Trophoblast cell (in vitro differentiated cells and primary cell): ENCODE measurements at regions not wholly inside any gene's neighbourhood (a gene's known extent, or its start where the extent isn't known, plus 50 kb on each side); places are given as distances from the start of the nearest gene placed in this dataset.

Experiments
- DNase-seq, 2 donors: peaks; one replicate each; pipeline ENCODE4 v3.0.0-alpha.2; 2016
- H2AFZ ChIP-seq: 2 replicates; pipeline ENCODE4 v1.6.1; 2013; ENCODE audit warnings: low read length, moderate library complexity, mild to moderate bottlenecking; ENCODE audit not compliant: insufficient read depth, poor library complexity
- H2AK5ac ChIP-seq: 2 replicates; pipeline ENCODE4 v1.6.1; 2013; ENCODE audit warnings: mild to moderate bottlenecking, low read length
- H2BK120ac ChIP-seq: 2 replicates; pipeline ENCODE4 v1.6.1; 2013; ENCODE audit warnings: low read length, mild to moderate bottlenecking, moderate library complexity; ENCODE audit not compliant: insufficient read depth, poor library complexity
- H2BK12ac ChIP-seq: 2 replicates; pipeline ENCODE4 v1.6.1; 2013; ENCODE audit warnings: mild to moderate bottlenecking, low read length, moderate library complexity
- H2BK5ac ChIP-seq: 2 replicates; pipeline ENCODE4 v1.6.1; 2013; ENCODE audit warnings: low read length, low read depth, moderate library complexity, mild to moderate bottlenecking; ENCODE audit not compliant: poor library complexity
- H3K14ac ChIP-seq: 2 replicates; pipeline ENCODE4 v1.6.1; 2013; ENCODE audit warnings: mild to moderate bottlenecking, low read length
- H3K18ac ChIP-seq: 2 replicates; pipeline ENCODE4 v1.6.1; 2013; ENCODE audit warnings: mild to moderate bottlenecking, low read length
- H3K23ac ChIP-seq: 2 replicates; pipeline ENCODE4 v1.6.1; 2013; ENCODE audit warnings: low read length
- H3K27ac ChIP-seq: 2 replicates; pipeline ENCODE4 v1.5.1; 2013; ENCODE audit warnings: low read depth, mild to moderate bottlenecking, inconsistent platforms, low read length, moderate library complexity
- H3K27me3 ChIP-seq: 2 replicates; pipeline ENCODE4 v1.6.1; 2013; ENCODE audit warnings: inconsistent platforms, mild to moderate bottlenecking, low read length, moderate library complexity; ENCODE audit not compliant: insufficient read depth
- H3K36me3 ChIP-seq, 2 experiments: 1 replicate in 1 of 2; 2 replicates in 1 of 2; pipeline ENCODE4 v1.6.1; 2013; ENCODE audit warnings: low read length in 2 of 2, mild to moderate bottlenecking in 2 of 2, moderate library complexity in 1 of 2; ENCODE audit not compliant: insufficient read depth in 2 of 2, control insufficient read depth in 1 of 2
- H3K4ac ChIP-seq: 2 replicates; pipeline ENCODE4 v1.6.1; 2013; ENCODE audit warnings: low read depth, mild to moderate bottlenecking, low read length, moderate library complexity
- H3K4me1 ChIP-seq, 2 experiments: 1 replicate in 1 of 2; 2 replicates in 1 of 2; pipeline ENCODE4 v1.6.1; 2013; ENCODE audit warnings: low read length in 2 of 2, mild to moderate bottlenecking in 2 of 2, moderate library complexity in 1 of 2; ENCODE audit not compliant: insufficient read depth in 2 of 2, control insufficient read depth in 1 of 2
- H3K4me2 ChIP-seq: 2 replicates; pipeline ENCODE4 v1.6.1; 2013; ENCODE audit warnings: inconsistent platforms, mild to moderate bottlenecking, low read length, moderate library complexity
- H3K4me3 ChIP-seq: 2 replicates; pipeline ENCODE4 v1.5.1; 2013; ENCODE audit warnings: mild to moderate bottlenecking, low read depth, low read length, inconsistent platforms
- H3K79me1 ChIP-seq: one replicate; pipeline ENCODE4 v1.6.1; 2013; ENCODE audit warnings: low read length
- H3K79me2 ChIP-seq: 2 replicates; pipeline ENCODE4 v1.6.1; 2013; ENCODE audit warnings: low read length, mild to moderate bottlenecking; ENCODE audit not compliant: control insufficient read depth, insufficient read depth, poor library complexity
- H3K9ac ChIP-seq: 2 replicates; pipeline ENCODE4 v1.6.1; 2013; ENCODE audit warnings: mild to moderate bottlenecking, low read length
- H3K9me3 ChIP-seq: 2 replicates; pipeline ENCODE4 v1.6.1; 2013; ENCODE audit warnings: low read depth, mild to moderate bottlenecking, control low read depth, inconsistent platforms, low read length; ENCODE audit not compliant: insufficient read depth
- H4K12ac ChIP-seq: 2 replicates; pipeline ENCODE4 v1.6.1; 2013; ENCODE audit warnings: low read depth, mild to moderate bottlenecking, low read length, moderate library complexity
- H4K8ac ChIP-seq: 2 replicates; pipeline ENCODE4 v1.6.1; 2013; ENCODE audit warnings: low read depth, mild to moderate bottlenecking, low read length, moderate library complexity
- H4K91ac ChIP-seq: one replicate; pipeline ENCODE4 v1.6.1; 2013; ENCODE audit warnings: low read depth, mild to moderate bottlenecking, low read length, moderate library complexity
- WGBS: extraction: QIAGEN DNeasy Blood & Tissue Kit; methylation state at CpG from one replicate; pipeline ENCODE4 v1.1.7; 2013; ENCODE audit warnings: missing lambda C conversion rate; ENCODE audit not compliant: insufficient read length, insufficient coverage; ENCODE audit errors: extremely low coverage; 5-methylcytosine and 5-hydroxymethylcytosine counted together

DNA sequence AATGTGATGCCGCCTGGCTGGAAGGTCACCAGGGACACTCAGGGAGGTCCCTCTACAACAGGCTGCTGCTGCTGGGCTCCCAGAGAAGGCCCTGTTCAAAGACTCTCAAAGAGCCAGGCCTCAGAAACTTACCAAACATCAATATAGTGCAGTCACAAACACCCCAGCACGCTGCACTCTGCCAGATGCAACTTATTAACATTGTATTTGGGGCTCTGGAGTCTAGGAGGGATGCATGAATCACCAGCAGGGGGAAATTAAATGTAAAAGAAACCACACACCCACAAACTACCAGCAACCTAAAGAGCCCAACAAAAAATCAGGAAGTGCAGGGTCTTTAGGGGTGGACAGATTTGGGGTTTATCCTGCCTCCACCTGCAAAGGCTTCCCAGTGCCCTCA is 74.6 kb upstream of the SPATA12 start:
- H3K23ac ChIP-seq, result no peak overlapping the region
- H3K9me3 ChIP-seq, result no peaks in the 10 kb centered on the region
- no CpG with 5 or more reads among the region's 2 CpGs for WGBS
- no peak overlapping the region for H3K4me2 ChIP-seq
- H3K79me2 ChIP-seq, result no peaks in the 10 kb centered on the region
- H2BK12ac ChIP-seq, result no peak overlapping the region
- H2BK120ac ChIP-seq, result no peak overlapping the region
- H3K18ac ChIP-seq, result no peak overlapping the region
- no peak overlapping the region for H4K91ac ChIP-seq
- H4K8ac ChIP-seq, result no peak overlapping the region
- no peak overlapping the region for H4K12ac ChIP-seq
- no peak overlapping the region for H3K27ac ChIP-seq
- H3K27me3 ChIP-seq, result no peaks in the 10 kb centered on the region
- no peak overlapping the region for H2AFZ ChIP-seq
- H3K14ac ChIP-seq, result no peak overlapping the region
- peaks cover 2 to 3% of the 10 kb centered on the region in 2 experiments for H3K4me1 ChIP-seq
- no peak overlapping the region for H2BK5ac ChIP-seq
- no peak overlapping the region for H2AK5ac ChIP-seq
- no peak overlapping the region for H3K9ac ChIP-seq
- peaks cover 2% of the 10 kb centered on the region for H3K79me1 ChIP-seq
- H3K4ac ChIP-seq, result no peak overlapping the region
- H3K4me3 ChIP-seq, result no peak overlapping the region
- no peaks in the 10 kb centered on the region for H3K36me3 ChIP-seq
- DNase-seq, result no peak

DNA sequence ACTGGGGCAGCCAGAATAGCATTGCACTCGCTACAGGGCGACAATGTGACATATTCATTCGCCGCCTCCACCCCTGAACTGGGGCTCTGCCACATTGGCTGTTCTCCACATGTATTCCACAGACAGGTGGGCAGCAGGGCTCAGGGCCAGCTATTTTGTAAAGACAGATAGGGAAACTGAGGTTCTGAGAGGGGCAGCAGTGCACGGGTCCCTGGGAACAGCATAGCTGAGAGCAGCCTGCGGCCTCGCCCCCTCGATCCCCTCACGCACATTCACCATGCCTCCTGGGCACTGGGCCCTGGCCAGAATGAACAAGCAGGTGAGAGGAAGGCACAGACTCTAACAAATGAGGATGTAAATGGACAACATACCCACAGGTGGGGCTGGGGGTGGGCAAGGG is 75.0 kb upstream of the SPATA12 start:
- no peak overlapping the region for H3K4ac ChIP-seq
- peaks cover 5 to 7% of the 10 kb centered on the region in 2 experiments for H3K4me1 ChIP-seq
- no peak overlapping the region for H4K91ac ChIP-seq
- no peak overlapping the region for H3K4me2 ChIP-seq
- H4K12ac ChIP-seq, result no peak overlapping the region
- DNase-seq, result no peak
- H3K14ac ChIP-seq, result no peak overlapping the region
- H3K36me3 ChIP-seq, result no peaks in the 10 kb centered on the region
- H2BK5ac ChIP-seq, result no peak overlapping the region
- H3K23ac ChIP-seq, result no peak overlapping the region
- H2BK120ac ChIP-seq, result no peak overlapping the region
- WGBS, result no CpG with 5 or more reads among the region's 9 CpGs
- H3K4me3 ChIP-seq, result no peak overlapping the region
- H4K8ac ChIP-seq, result no peak overlapping the region
- peaks cover 2% of the 10 kb centered on the region for H3K79me1 ChIP-seq
- no peaks in the 10 kb centered on the region for H3K9me3 ChIP-seq
- no peak overlapping the region for H2AK5ac ChIP-seq
- H2BK12ac ChIP-seq, result no peak overlapping the region
- H3K18ac ChIP-seq, result no peak overlapping the region
- no peak overlapping the region for H3K9ac ChIP-seq
- H3K27me3 ChIP-seq, result no peaks in the 10 kb centered on the region
- no peak overlapping the region for H2AFZ ChIP-seq
- H3K79me2 ChIP-seq, result no peaks in the 10 kb centered on the region
- no peak overlapping the region for H3K27ac ChIP-seq

- H3K79me1 ChIP-seq, result peaks cover 4% of the 10 kb centered on the region
- no peak overlapping the region for H3K27ac ChIP-seq
- no peak overlapping the region for H3K4ac ChIP-seq
- H3K4me1 ChIP-seq, result peaks cover 5 to 7% of the 10 kb centered on the region in 2 experiments
- H3K14ac ChIP-seq, result no peak overlapping the region
- no peaks in the 10 kb centered on the region for H3K79me2 ChIP-seq
- WGBS, result no CpG with 5 or more reads among the region's 8 CpGs
- H3K9me3 ChIP-seq, result no peaks in the 10 kb centered on the region
- H3K23ac ChIP-seq, result no peak overlapping the region
- H3K27me3 ChIP-seq, result no peaks in the 10 kb centered on the region
- H2AK5ac ChIP-seq, result no peak overlapping the region
- peak; percentile 66 to 71 for DNase-seq
- no peak overlapping the region for H3K4me3 ChIP-seq
- H2AFZ ChIP-seq, result no peak overlapping the region
- H2BK5ac ChIP-seq, result no peak overlapping the region
- H3K18ac ChIP-seq, result no peak overlapping the region
- H3K4me2 ChIP-seq, result no peak overlapping the region
- no peaks in the 10 kb centered on the region for H3K36me3 ChIP-seq
- H4K8ac ChIP-seq, result no peak overlapping the region
- H2BK12ac ChIP-seq, result no peak overlapping the region
- H3K9ac ChIP-seq, result no peak overlapping the region
- H2BK120ac ChIP-seq, result no peak overlapping the region
- H4K91ac ChIP-seq, result no peak overlapping the region
- H4K12ac ChIP-seq, result no peak overlapping the region
Observed at GRCh38 chr3:56983427-56983826, 77.0 kb upstream of the SPATA12 start.

GRCh38 chr3:56981445-56982230 is 78.8 kb upstream of the SPATA12 start:
- Histone ChIP-seq H3K9me3 (no peaks in the 10 kb centered on the region), H3K79me1 (peaks cover 4% of the 10 kb centered on the region), H2BK5ac (peak overlapping the region; percentile 53), H3K36me3 (no peaks in the 10 kb centered on the region), H3K4ac (no peak overlapping the region), H3K27me3 (no peaks in the 10 kb centered on the region), H3K9ac (no peak overlapping the region), H4K8ac (no peak overlapping the region), H2AFZ (no peak overlapping the region), H3K27ac (peak overlapping the region; percentile 54), H3K4me2 (no peak overlapping the region), H2AK5ac (no peak overlapping the region), H4K12ac (no peak overlapping the region), H3K23ac (no peak overlapping the region), H3K14ac (no peak overlapping the region), H3K79me2 (no peaks in the 10 kb centered on the region), H3K18ac (peak overlapping the region; percentile 34), H3K4me3 (no peak overlapping the region), H3K4me1 (peaks cover 5 to 7% of the 10 kb centered on the region in 2 experiments), H4K91ac (peak overlapping the region; percentile 41), H2BK12ac (peak overlapping the region; percentile 3), H2BK120ac (peak overlapping the region; percentile 0)
- no peak for DNase-seq
- no CpG with 5 or more reads among the region's 2 CpGs for WGBS
